Type B pancreatic cell (in vitro differentiated cells): ENCODE measurements at regions not wholly inside any gene's neighbourhood (a gene's known extent, or its start where the extent isn't known, plus 50 kb on each side); places are given as distances from the start of the nearest gene placed in this dataset.

ENCODE experiments used
- DNase-seq: peaks from one replicate; pipeline ENCODE4 v3.0.0; 2021; ENCODE audit warnings: mixed read lengths; ENCODE audit not compliant: unreplicated experiment; ENCODE audit errors: extremely low spot score
- H3K27ac Mint-ChIP-seq: 2 replicates; pipeline ENCODE4 v1.8.0; 2021; ENCODE audit warnings: mild to moderate bottlenecking, mixed read lengths
- H3K27me3 Mint-ChIP-seq: 2 replicates; pipeline ENCODE4 v1.8.0; 2021; ENCODE audit warnings: mixed read lengths
- H3K36me3 Mint-ChIP-seq: 2 replicates; pipeline ENCODE4 v1.8.0; 2021; ENCODE audit warnings: mixed read lengths
- H3K4me1 Mint-ChIP-seq: one replicate; pipeline ENCODE4 v1.8.0; 2021; ENCODE audit warnings: mixed read lengths; ENCODE audit not compliant: unreplicated experiment
- H3K4me3 Mint-ChIP-seq: 2 replicates; pipeline ENCODE4 v1.8.0; 2021; ENCODE audit warnings: mild to moderate bottlenecking, mixed read lengths
- H3K9me3 Mint-ChIP-seq: 2 replicates; pipeline ENCODE4 v1.8.0; 2021; ENCODE audit warnings: mixed read lengths
- TF ChIP-seq, protein P1 (sequence below): fragments of 200-600 bp; sonication (generic); conservative IDR thresholded peaks from 2 replicates; pipeline ENCODE4 v1.5.0; 2021; ENCODE audit warnings: antibody characterized with exemption, mild to moderate bottlenecking

- Mint-ChIP-seq H3K4me3 (no peak overlapping the region), H3K36me3 (no peaks in the 10 kb centered on the region), H3K27me3 (no peaks in the 10 kb centered on the region), H3K4me1 (peaks cover 5% of the 10 kb centered on the region), H3K27ac (no peak overlapping the region), H3K9me3 (peaks cover 5% of the 10 kb centered on the region)
- TF ChIP-seq, protein P1, sequence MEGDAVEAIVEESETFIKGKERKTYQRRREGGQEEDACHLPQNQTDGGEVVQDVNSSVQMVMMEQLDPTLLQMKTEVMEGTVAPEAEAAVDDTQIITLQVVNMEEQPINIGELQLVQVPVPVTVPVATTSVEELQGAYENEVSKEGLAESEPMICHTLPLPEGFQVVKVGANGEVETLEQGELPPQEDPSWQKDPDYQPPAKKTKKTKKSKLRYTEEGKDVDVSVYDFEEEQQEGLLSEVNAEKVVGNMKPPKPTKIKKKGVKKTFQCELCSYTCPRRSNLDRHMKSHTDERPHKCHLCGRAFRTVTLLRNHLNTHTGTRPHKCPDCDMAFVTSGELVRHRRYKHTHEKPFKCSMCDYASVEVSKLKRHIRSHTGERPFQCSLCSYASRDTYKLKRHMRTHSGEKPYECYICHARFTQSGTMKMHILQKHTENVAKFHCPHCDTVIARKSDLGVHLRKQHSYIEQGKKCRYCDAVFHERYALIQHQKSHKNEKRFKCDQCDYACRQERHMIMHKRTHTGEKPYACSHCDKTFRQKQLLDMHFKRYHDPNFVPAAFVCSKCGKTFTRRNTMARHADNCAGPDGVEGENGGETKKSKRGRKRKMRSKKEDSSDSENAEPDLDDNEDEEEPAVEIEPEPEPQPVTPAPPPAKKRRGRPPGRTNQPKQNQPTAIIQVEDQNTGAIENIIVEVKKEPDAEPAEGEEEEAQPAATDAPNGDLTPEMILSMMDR = no peak
- DNase-seq = no peak
Observed at GRCh38 chr7:91537260-91538152, 273.3 kb downstream of the FZD1 start.

DNA sequence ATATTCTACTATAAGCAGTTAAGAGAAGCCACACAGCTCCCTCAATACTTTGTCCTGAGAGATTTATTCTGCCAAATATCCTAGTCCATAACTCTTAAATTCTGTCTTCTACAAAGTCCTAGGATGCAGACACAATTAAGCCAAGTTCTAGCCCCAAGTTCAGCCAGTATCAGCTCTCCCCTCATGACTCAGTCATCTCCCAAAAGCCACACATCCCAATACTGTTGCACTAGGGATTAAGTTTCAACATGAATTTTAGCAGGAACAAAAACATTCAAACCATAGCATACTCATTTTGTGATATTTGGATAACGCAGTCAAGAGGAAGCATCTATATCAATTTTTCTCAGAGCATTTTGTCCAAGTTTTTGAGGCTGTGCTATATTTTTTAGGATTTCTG is 277.4 kb downstream of the FZD1 start:
- no peaks in the 10 kb centered on the region for H3K27me3 Mint-ChIP-seq
- peaks cover 5% of the 10 kb centered on the region for H3K4me1 Mint-ChIP-seq
- H3K27ac Mint-ChIP-seq = no peak overlapping the region
- no peaks in the 10 kb centered on the region for H3K36me3 Mint-ChIP-seq
- TF ChIP-seq, protein P1 = no peak
- DNase-seq = no peak
- H3K9me3 Mint-ChIP-seq = peaks cover 8% of the 10 kb centered on the region
- H3K4me3 Mint-ChIP-seq = no peak overlapping the region

GRCh38 chr7:91543646-91544045 is 279.4 kb downstream of the FZD1 start:
- DNase-seq = no peak
- Mint-ChIP-seq H3K36me3 (no peaks in the 10 kb centered on the region), H3K27ac (no peak overlapping the region), H3K4me3 (no peak overlapping the region), H3K9me3 (peaks cover 8% of the 10 kb centered on the region), H3K27me3 (no peaks in the 10 kb centered on the region), H3K4me1 (no peaks in the 10 kb centered on the region)
- TF ChIP-seq, protein P1 = no peak

DNA sequence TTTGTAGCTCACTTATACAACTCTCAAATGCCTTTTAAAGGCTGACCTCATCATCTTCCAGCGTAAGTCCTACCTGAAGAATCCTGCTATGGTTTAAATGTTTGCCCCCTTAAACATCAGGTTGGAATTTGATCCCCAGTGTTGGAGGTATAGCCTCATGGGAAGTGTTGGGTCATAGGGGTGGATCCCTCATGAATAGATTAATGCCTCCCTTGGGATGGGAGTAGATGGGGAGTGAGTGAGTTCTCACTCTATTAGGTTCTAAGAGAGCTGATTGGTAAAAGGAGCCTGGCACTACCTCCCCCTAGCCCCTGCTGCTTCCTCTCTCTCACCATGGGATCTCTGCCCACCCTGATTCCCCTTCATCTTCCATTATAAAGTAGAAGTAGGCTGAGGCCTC is 285.6 kb downstream of the FZD1 start:
- DNase-seq = no peak
- Mint-ChIP-seq H3K9me3 (no peaks in the 10 kb centered on the region), H3K27ac (no peak overlapping the region), H3K36me3 (no peaks in the 10 kb centered on the region), H3K27me3 (no peaks in the 10 kb centered on the region), H3K4me1 (peaks cover 28% of the 10 kb centered on the region), H3K4me3 (no peak overlapping the region)
- TF ChIP-seq, protein P1 = no peak

- Mint-ChIP-seq H3K36me3 (no peaks in the 10 kb centered on the region), H3K4me3 (no peak overlapping the region), H3K4me1 (peaks cover 33% of the 10 kb centered on the region), H3K27me3 (no peaks in the 10 kb centered on the region), H3K27ac (no peak overlapping the region), H3K9me3 (no peaks in the 10 kb centered on the region)
- no peak for DNase-seq
- TF ChIP-seq, protein P1 = no peak
Observed at GRCh38 chr7:91550931-91551330, 286.7 kb downstream of the FZD1 start.
